ENCODE measurements at regions not wholly inside any gene's neighbourhood (a gene's known extent, or its start where the extent isn't known, plus 50 kb on each side); places are given as distances from the start of the nearest gene placed in this dataset.

GRCh38 chr9:84163052-84163650 lies 177.4 kb downstream of the SLC28A3 start (continued):
- TF ChIP-seq ZMAT4 (CRISPR knock-in tag; IDR thresholded peaks at IDR 0.05) = no peak
- no peak for TF ChIP-seq MLX (CRISPR knock-in tag; IDR thresholded peaks at IDR 0.05)
- TF ChIP-seq ATF3 (CRISPR knock-in tag; conservative IDR thresholded peaks at IDR 0.05) = no peak
- no peak for TF ChIP-seq ZBTB43 (CRISPR knock-in tag; IDR thresholded peaks at IDR 0.05)
- TF ChIP-seq ETV6 (CRISPR knock-in tag; IDR thresholded peaks at IDR 0.05) = no peak
- no peak for TF ChIP-seq E2F5 (CRISPR knock-in tag; IDR thresholded peaks at IDR 0.05)
- no peak for TF ChIP-seq ZNF219 (CRISPR knock-in tag; IDR thresholded peaks at IDR 0.05; ENCODE audit: borderline replicate concordance)
- TF ChIP-seq ZNF121 (CRISPR knock-in tag; IDR thresholded peaks at IDR 0.05) = no peak
- TF ChIP-seq GTF2I (CRISPR knock-in tag; conservative IDR thresholded peaks at IDR 0.05) = no peak

- Mint-ChIP-seq H3K36me3 (no peaks in the 10 kb centered on the region), H3K27ac (no peak overlapping the region), H3K4me3 (no peak overlapping the region), H3K4me1 (peaks cover 9% of the 10 kb centered on the region), H3K27me3 (ENCODE audit: low read depth) (no peaks in the 10 kb centered on the region), H3K9me3 (no peaks in the 10 kb centered on the region)
- ChIA-PET CTCF (no interaction called here), POLR2A (no interaction called here)
- TF ChIP-seq ZNF671 (CRISPR knock-in tag; IDR thresholded peaks at IDR 0.05) (no peak), ZNF121 (CRISPR knock-in tag; IDR thresholded peaks at IDR 0.05) (no peak)
- DNase-seq (ENCODE audit: low spot score) = no peak
- no peak for ATAC-seq
Measured at GRCh38 chr9:84166891-84167290, 173.7 kb downstream of the SLC28A3 start.

GRCh38 chr9:84169240-84169639 lies 171.3 kb downstream of the SLC28A3 start:
- H3K4me3 Mint-ChIP-seq = no peak overlapping the region
- no peaks in the 10 kb centered on the region for H3K9me3 Mint-ChIP-seq
- no peaks in the 10 kb centered on the region for H3K27me3 Mint-ChIP-seq (ENCODE audit: low read depth)
- peaks cover 14% of the 10 kb centered on the region for H3K4me1 Mint-ChIP-seq
- H3K36me3 Mint-ChIP-seq = no peaks in the 10 kb centered on the region
- ChIA-PET POLR2A (no interaction called here), CTCF (no interaction called here)
- DNase-seq (ENCODE audit: low spot score) (no peak), ATAC-seq (no peak)
- H3K27ac Mint-ChIP-seq = no peak overlapping the region
- TF ChIP-seq ARID4B (CRISPR knock-in tag; IDR thresholded peaks at IDR 0.05; ENCODE audit: borderline replicate concordance) (no peak), USF2 (CRISPR knock-in tag; IDR thresholded peaks at IDR 0.05) (no peak), PRRX2 (CRISPR knock-in tag; IDR thresholded peaks at IDR 0.05) (no peak), STAT6 (CRISPR knock-in tag; conservative IDR thresholded peaks at IDR 0.05; ENCODE audit: low read depth) (no peak), RELA (CRISPR knock-in tag; IDR thresholded peaks at IDR 0.05; ENCODE audit: borderline replicate concordance) (no peak), CREB1 (CRISPR knock-in tag; IDR thresholded peaks at IDR 0.05) (no peak), FOXJ3 (CRISPR knock-in tag; IDR thresholded peaks at IDR 0.05; ENCODE audit: borderline replicate concordance) (no peak), TP53 (CRISPR knock-in tag; IDR thresholded peaks at IDR 0.05) (no peak), ERG (CRISPR knock-in tag; IDR thresholded peaks at IDR 0.05) (no peak), SP1 (CRISPR knock-in tag; conservative IDR thresholded peaks at IDR 0.05) (no peak)
